ENCODE measurements at regions not wholly inside any gene's neighbourhood (a gene's known extent, or its start where the extent isn't known, plus 50 kb on each side); places are given as distances from the start of the nearest gene placed in this dataset.
"Not testable (repeated sequence)": the region's sequence is repeated elsewhere in the genome, so short reads cannot be mapped to it uniquely, and the experiment has no call there.

DNA sequence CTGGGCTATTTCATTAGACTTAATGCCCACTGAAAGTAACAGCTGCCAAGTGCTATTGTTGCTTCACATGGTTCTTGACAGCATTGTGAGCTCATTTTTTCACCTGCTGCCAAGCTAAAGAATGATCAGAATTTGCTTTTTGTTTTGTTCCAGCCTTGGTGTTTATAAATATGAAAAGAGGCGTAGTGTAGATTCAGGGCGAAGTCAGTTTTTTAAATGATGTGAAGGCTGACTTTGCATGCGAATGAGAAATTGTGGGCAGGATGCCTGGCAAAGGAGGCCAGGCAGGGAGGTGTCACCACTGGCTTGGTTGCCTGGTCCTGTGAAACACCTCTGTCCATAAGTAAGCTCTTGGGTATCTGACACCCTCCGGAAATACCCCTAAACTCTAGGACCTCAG is 93.3 kb upstream of the NAP1L1 start:
- no peak for DNase-seq (ENCODE audit: low read depth)
- TF ChIP-seq, protein P1, sequence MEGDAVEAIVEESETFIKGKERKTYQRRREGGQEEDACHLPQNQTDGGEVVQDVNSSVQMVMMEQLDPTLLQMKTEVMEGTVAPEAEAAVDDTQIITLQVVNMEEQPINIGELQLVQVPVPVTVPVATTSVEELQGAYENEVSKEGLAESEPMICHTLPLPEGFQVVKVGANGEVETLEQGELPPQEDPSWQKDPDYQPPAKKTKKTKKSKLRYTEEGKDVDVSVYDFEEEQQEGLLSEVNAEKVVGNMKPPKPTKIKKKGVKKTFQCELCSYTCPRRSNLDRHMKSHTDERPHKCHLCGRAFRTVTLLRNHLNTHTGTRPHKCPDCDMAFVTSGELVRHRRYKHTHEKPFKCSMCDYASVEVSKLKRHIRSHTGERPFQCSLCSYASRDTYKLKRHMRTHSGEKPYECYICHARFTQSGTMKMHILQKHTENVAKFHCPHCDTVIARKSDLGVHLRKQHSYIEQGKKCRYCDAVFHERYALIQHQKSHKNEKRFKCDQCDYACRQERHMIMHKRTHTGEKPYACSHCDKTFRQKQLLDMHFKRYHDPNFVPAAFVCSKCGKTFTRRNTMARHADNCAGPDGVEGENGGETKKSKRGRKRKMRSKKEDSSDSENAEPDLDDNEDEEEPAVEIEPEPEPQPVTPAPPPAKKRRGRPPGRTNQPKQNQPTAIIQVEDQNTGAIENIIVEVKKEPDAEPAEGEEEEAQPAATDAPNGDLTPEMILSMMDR (IDR thresholded peaks at IDR 0.05; ENCODE audit: insufficient read depth, low read length): no peak
- no peak overlapping the region for H3K4me3 ChIP-seq (ENCODE audit: low read depth, low read length)

DNA sequence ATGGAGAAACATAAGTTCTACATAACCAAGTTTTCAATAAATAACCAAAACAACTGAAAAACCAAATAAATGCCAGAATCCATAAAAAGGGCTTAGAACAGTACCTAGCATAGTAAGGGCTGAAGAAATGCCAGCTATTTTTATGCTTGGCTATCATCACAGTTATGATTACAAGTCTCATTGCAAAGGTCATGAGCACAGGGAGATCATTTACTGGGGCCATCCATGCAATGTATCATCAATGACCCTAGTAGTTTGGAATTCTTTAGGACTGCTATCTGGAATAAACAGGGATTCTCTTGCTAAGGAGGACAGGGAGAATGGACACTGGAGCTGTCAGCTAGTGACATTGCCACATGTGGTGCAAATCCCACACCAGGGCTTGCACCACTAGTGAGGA is 92.5 kb upstream of the NAP1L1 start:
- no peak overlapping the region for H3K4me3 ChIP-seq (ENCODE audit: low read depth, low read length)
- TF ChIP-seq, protein P1 (IDR thresholded peaks at IDR 0.05; ENCODE audit: insufficient read depth, low read length): no peak
- no peak for DNase-seq (ENCODE audit: low read depth)

DNA sequence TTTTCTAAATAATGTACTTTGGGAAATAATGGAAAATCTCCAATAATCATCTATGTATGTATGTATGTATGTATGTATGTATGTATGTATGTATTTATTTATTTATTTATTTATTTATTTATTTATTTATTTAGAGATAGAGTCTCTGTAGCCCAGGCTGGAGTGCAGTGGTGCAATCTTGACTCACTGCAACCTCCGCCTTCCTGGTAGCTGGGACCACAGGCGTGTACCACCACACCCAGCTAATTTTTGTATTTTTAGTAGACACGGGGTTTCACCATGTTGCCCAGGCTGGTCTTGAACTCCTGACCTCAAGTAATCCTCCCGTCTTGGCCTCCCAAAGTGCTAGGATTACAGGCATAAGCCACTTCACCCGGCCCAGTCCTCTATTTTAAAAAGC is 91.5 kb upstream of the NAP1L1 start:
- not testable (repeated sequence) for H3K4me3 ChIP-seq (ENCODE audit: low read depth, low read length); DNase-seq (ENCODE audit: low read depth)

DNA sequence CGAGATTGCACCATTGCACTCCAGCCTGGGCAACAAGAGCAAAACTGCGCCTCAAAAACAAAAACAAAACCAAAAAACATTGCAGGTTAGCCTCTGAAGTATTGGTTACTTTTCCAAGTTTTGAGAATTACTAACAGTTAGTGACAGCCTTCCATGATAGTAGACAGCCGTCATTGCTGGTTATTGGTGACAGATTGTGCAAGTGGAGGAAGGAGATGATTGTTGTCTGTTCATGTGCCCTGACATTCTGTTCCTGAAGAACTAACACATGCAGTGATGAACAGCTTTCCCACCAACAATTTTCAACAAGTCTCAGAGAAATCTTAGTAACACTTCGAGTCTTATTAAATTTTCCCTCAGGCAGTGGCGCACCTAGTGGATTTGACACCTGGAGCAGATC is 89.3 kb upstream of the NAP1L1 start:
- no peak overlapping the region for H3K4me3 ChIP-seq (ENCODE audit: low read depth, low read length)
- no peak for DNase-seq (ENCODE audit: low read depth)
- TF ChIP-seq, protein P1 (IDR thresholded peaks at IDR 0.05; ENCODE audit: insufficient read depth, low read length): no peak

DNA sequence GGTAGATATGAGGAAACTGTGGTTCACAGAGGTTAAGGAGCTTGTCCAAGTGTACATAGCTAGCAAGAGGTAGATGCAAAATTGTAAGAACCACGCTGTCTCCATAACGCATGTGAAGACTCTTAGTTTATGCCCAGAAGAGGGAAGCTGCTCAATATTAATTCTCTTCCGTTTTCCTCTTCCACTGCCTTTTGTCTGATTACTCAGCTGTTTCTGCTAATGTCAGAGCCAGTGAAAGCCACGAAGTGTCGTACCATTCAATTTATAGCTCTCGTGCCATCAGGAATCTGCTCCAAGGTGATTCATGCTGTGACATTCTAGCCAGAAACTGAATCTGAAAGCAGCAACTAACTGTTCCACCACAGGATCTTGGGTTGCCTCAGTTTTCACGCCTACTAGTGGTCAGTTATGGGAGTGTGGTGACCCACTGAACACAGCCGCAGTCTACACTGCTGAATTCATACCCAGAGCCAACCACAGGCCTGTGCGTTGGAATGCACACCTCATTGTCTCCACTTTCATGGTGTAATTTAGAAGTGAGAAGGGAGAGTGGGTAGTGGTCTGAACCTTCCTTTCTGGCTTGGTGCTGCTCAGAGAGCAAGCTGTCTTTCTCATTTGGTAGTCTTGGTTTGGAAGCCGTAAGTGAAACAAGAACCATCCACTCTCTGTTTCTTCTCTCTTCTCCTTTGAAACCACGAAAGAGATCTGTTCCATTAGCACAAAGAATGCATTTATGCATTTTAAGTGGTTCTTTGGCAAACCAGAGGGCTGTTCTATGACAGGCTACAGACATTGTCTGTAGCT is 74.2 kb upstream of the NAP1L1 start:
- no peak overlapping the region for H3K4me3 ChIP-seq (ENCODE audit: low read depth, low read length)
- TF ChIP-seq, protein P1 (IDR thresholded peaks at IDR 0.05; ENCODE audit: insufficient read depth, low read length): peak; percentile 79
- peak; percentile 83 for DNase-seq (ENCODE audit: low read depth)

DNA sequence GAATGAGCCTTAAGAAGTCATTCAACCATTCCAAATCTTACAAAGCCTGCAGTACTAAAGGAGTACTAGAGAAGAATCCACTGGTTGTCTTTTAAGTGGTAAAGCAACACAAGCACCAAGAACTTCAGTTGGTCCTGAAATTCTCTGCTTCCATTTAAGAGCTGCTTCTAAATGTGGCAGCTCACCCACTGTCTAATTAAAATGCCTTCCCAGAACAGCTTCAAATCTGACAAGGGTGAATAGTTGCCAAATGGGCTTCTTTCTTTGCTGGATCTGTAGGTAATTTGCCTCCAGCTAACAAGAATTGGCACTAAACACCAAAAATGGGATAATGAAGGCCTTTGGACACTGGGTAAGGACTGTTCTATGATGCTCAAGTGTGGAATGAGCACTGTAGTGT is 72.2 kb upstream of the NAP1L1 start:
- H3K4me3 ChIP-seq (ENCODE audit: low read depth, low read length): no peak overlapping the region
- TF ChIP-seq, protein P1 (IDR thresholded peaks at IDR 0.05; ENCODE audit: insufficient read depth, low read length): no peak
- DNase-seq (ENCODE audit: low read depth): no peak

DNA sequence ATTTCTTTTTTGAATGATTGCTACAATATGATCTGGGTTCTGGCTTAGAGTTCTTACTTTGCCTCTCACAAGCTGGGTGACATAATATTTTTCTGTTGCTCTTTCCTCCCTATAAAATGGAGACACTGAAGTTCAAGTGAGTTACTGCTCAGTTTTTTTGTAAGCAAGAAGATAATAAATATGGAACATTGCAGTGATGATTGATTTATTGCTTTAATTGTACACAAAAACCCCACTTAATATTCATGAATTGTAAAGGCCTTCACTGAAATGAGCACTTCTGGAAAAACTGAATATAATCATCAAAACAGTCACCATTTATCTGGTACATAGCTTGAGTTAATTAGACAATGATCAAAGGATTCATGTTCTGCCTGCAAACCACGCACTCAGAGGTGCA is 71.8 kb upstream of the NAP1L1 start:
- DNase-seq (ENCODE audit: low read depth): no peak
- TF ChIP-seq, protein P1 (IDR thresholded peaks at IDR 0.05; ENCODE audit: insufficient read depth, low read length): no peak
- H3K4me3 ChIP-seq (ENCODE audit: low read depth, low read length): no peak overlapping the region
